ENCODE measurements at regions not wholly inside any gene's neighbourhood (a gene's known extent, or its start where the extent isn't known, plus 50 kb on each side); places are given as distances from the start of the nearest gene placed in this dataset.

DNA sequence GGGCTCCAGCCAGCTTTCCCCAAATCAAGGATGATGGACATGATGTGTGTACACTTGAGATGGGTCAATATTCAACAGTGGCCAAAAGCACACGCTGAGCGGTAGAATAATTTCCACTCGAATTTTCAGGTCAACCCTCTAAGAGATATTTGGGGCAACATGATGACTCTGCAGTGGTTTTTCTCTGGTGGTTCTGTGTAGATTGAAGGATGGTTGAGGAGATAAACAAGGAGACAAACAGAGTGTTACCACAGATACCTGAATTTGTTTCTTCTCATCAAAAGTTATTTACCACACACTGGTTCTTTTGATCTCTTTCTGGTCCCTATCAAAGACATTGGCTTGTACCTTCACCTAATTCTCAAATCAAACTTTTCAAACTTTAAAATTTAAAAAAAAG is 242.0 kb downstream of the ETS1 start:
- no peaks in the 10 kb centered on the region for H3K27me3 ChIP-seq (ENCODE audit: insufficient read depth, low read length)
- no peak overlapping the region for H3K4me3 ChIP-seq (ENCODE audit: low read length)
- peaks cover 47% of the 10 kb centered on the region for H3K4me1 ChIP-seq (ENCODE audit: insufficient read depth, low read length)
- H3K9me3 ChIP-seq (ENCODE audit: low read depth, low read length): no peaks in the 10 kb centered on the region

DNA sequence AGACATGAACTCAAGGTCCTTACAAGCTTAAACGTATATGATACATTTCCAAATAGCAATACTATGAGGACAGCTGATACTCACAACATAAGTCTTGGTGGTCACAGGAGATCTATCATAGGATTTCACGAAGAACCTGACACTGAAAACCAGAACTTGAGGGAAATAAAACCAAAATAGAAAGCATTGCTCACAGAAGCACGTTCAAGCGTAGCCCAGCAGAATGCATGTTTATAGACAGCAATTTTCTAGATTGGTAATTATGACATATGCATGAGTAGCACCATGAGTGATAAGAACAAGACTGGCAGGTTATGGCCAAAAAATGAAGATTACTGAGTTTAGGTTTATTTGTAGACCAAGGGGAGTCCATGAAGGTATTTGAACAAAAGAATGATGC is 243.5 kb downstream of the ETS1 start:
- H3K4me3 ChIP-seq (ENCODE audit: low read length): no peak overlapping the region
- peaks cover 40% of the 10 kb centered on the region for H3K4me1 ChIP-seq (ENCODE audit: insufficient read depth, low read length)
- no peaks in the 10 kb centered on the region for H3K27me3 ChIP-seq (ENCODE audit: insufficient read depth, low read length)
- H3K9me3 ChIP-seq (ENCODE audit: low read depth, low read length): no peaks in the 10 kb centered on the region

DNA sequence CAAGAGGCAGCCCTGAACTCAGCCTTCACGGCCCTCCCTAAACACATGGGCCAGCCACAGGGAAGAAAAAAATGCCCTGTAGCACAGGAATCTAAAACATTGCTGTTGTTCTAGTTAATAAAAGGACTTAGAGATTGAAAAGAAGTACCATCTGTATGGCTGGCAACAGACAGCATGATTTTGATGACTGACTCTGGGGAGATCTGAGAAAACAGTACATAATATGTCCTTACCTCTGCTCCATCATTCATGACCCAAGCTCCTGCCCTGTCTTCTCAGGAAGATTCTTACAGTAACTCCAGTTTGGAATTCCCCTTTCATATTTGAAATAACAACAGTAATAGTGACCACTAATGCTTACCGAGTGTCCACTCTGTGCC is 244.2 kb downstream of the ETS1 start:
- peaks cover 40% of the 10 kb centered on the region for H3K4me1 ChIP-seq (ENCODE audit: insufficient read depth, low read length)
- H3K4me3 ChIP-seq (ENCODE audit: low read length): no peak overlapping the region

DNA sequence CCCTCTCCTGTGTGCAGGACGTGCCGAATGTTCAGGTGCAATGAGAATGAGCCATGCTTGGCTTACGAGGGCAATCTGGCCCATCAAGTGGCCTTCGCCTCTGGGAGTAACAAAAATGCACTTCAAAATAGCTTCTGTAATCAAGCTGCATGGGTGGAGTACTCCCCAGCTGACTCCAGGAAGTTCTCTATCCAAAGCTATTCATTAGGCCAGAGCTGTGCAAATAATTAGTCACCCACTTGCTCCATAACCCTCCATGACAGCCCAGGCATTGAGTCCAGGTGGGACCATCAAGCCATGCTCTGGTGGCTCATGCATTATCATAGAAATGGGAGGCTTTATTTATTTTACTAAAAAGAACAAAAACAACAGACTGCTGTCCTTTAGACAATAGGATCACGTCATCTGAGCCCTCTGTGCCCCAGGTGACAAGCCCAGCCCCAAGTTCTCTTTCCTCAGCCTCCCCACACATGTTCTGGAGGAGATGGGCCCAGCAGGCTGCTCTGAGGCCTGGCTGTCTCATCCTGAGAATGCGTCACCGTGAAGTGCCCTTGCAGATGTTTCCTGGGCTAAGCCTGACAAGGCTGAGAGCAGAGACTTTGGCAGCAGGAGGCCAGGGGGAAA is 244.7 kb downstream of the ETS1 start:
- no peaks in the 10 kb centered on the region for H3K9me3 ChIP-seq (ENCODE audit: low read depth, low read length)
- peaks cover 40% of the 10 kb centered on the region for H3K4me1 ChIP-seq (ENCODE audit: insufficient read depth, low read length)
- no peaks in the 10 kb centered on the region for H3K27me3 ChIP-seq (ENCODE audit: insufficient read depth, low read length)
- no peak overlapping the region for H3K4me3 ChIP-seq (ENCODE audit: low read length)

More for the DNA sequence above, 244.2 kb downstream of the ETS1 start:
- H3K27me3 ChIP-seq (ENCODE audit: insufficient read depth, low read length): no peaks in the 10 kb centered on the region
- no peaks in the 10 kb centered on the region for H3K9me3 ChIP-seq (ENCODE audit: low read depth, low read length)

DNA sequence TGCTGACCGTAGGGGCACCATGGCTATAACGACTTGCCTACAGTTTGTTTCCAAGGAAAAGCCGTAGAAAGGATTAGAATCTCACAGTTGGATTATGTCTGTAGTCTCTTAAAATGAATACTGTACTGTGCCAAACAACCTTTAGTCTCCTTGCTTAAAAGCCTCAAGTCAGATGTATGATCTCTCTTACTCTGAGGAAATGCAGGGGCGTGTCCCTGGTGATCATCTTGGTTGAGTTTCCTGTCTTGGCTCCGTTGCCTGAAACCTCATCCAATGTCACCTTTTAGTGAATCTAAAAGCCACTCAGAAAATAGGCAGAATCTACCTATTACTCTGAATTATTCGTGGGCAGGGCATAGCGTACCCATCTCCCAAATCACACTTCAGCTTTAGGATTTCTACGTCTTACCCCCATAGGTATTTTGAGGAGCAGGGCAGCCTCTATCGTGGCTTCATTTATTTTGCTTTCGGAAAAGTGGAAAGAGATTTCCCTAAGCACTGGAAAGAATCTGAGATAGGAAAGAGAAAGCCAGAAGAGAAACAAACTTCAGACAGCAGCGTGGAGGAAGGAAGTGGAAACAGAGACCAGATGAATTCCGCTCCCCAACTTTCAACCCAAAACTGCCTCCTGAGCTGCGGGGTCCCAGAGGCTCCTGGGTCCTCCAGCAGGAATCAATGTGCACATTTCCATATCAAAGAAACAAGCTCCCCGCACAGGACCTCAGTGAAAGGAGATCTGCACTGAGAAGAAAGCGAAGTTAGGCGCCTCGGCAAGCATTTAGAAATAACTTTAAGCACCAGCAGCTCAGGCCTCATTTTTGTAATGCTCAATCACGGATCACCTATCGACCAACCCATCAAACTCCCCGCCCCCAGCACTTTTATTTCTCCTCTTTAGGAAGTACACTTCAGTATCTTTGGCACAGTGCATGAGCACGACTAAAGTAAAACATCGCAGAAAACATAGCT is 245.8 kb downstream of the ETS1 start:
- H3K27me3 ChIP-seq (ENCODE audit: insufficient read depth, low read length): no peaks in the 10 kb centered on the region
- peaks cover 40% of the 10 kb centered on the region for H3K4me1 ChIP-seq (ENCODE audit: insufficient read depth, low read length)
- no peak overlapping the region for H3K4me3 ChIP-seq (ENCODE audit: low read length)
- no peaks in the 10 kb centered on the region for H3K9me3 ChIP-seq (ENCODE audit: low read depth, low read length)

DNA sequence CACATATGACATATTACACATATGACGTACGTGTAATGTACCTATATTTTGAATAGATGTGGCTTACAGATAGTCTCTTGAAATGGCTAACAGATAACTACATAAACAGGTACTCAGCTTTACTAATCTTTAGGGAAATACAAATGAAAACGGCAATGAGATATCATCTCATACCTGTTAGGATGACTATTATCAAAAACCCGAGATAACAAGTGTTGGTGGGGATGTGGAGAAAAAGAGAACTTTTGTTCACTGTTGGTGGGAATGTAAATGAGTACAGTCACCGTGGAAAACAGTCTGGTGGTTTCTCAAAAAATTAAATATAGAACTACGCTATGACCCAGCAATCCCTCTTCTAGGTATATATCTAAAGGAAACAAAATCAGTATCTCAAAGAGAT is 247.6 kb downstream of the ETS1 start:
- Histone ChIP-seq H3K27me3 (ENCODE audit: insufficient read depth, low read length) (no peaks in the 10 kb centered on the region), H3K4me3 (ENCODE audit: low read length) (no peak overlapping the region), H3K4me1 (ENCODE audit: insufficient read depth, low read length) (peaks cover 29% of the 10 kb centered on the region), H3K9me3 (ENCODE audit: low read depth, low read length) (no peaks in the 10 kb centered on the region)

DNA sequence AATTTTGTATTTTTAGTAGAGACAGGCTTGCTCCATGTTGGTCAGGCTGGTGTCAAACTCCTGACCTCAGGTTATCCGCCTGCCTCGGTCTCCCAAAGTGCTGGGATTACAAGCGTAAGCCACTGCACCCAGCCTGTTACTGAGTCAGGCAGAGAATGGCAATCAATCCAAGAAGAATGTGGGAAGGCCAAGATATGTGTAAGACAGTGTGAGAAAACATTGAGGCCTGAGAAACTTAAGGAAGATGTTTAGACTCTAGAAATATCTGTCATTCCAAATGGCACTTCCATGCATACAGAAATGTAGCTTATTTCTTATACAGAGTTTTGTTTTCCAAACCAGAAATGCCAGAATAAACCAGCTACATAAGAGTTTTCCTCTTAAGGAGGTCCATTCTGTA is 248.5 kb downstream of the ETS1 start:
- Histone ChIP-seq H3K9me3 (ENCODE audit: low read depth, low read length) (no peaks in the 10 kb centered on the region), H3K4me1 (ENCODE audit: insufficient read depth, low read length) (peaks cover 27% of the 10 kb centered on the region), H3K27me3 (ENCODE audit: insufficient read depth, low read length) (no peaks in the 10 kb centered on the region), H3K4me3 (ENCODE audit: low read length) (no peak overlapping the region)

DNA sequence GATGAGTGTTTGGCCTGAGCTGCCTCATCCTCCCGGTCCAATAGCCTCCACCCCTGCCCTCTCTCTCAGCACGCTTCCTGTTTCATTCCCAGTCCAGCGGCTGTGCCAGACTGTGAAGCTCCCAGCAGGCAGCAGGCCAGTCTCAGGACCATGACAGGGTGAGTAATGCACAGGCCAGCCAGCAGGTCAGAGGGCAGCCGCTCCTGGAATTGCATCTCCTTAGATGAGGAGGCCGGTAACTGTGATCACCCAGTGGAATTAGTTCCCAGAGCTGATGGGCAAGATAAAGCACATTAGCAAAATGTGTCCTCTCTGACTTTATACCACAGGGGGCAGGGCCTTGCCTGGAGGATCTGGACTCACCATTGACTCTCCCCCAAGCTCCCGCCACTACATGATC is 251.2 kb downstream of the ETS1 start:
- no peaks in the 10 kb centered on the region for H3K27me3 ChIP-seq (ENCODE audit: insufficient read depth, low read length)
- H3K4me3 ChIP-seq (ENCODE audit: low read length): no peak overlapping the region
- peaks cover 6% of the 10 kb centered on the region for H3K4me1 ChIP-seq (ENCODE audit: insufficient read depth, low read length)
- H3K9me3 ChIP-seq (ENCODE audit: low read depth, low read length): no peaks in the 10 kb centered on the region

DNA sequence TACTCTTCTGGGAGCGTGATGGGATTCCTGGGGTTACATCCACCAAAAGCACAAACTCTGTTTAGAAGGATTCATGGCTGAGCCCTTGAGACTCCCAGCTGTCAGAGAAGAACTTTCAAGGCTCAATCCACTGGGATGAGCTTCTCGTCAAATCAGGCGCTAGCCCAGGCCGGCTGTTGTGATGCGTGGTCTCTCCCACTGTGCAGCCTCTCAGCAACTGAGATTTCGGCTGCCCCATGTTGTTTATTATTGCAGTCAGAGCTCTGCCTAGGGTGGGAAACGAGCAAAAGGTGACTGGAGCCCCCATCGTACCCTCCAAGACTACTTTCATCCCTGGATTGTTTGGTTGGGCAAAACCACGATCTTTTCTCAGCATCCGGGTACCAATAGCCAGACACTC is 251.6 kb downstream of the ETS1 start:
- no peak overlapping the region for H3K4me3 ChIP-seq (ENCODE audit: low read length)
- H3K4me1 ChIP-seq (ENCODE audit: insufficient read depth, low read length): peaks cover 3% of the 10 kb centered on the region
- H3K27me3 ChIP-seq (ENCODE audit: insufficient read depth, low read length): no peaks in the 10 kb centered on the region
- no peaks in the 10 kb centered on the region for H3K9me3 ChIP-seq (ENCODE audit: low read depth, low read length)

DNA sequence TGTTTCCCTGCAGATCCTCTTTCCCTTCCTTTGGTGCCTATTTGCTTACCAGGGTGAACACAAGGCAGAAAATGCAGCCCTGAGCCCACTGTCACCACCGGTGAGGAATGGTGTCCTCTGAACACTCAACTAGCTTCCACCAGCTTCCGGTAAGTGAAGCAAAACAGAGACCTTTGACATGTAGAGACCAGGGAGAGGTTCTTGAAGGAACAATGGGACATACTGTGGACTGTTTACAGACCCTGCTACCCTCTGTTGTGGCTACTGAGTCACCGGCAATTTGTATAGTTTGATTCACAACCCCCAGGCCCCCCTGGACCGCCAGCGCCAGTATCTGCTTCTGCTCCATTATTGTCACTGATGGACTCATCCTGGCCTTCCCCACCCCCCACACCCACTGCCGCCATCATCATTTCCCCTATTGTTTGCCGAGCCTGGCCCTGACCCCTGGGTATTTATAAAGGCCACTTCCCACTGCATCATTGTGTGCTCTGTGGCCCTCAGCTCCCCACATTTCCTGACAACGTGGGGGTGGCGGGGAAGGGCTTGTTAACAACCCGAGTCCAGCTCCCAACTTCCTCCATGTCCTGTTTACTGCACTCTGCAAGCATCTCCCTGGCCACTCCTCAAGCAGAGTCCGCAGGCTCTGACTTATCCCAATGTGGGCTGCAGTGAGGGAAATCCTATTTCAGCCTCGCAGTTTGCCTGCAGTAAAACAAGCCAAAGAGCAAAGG is 252.9 kb downstream of the ETS1 start:
- Histone ChIP-seq H3K4me1 (ENCODE audit: insufficient read depth, low read length) (peaks cover 9% of the 10 kb centered on the region), H3K9me3 (ENCODE audit: low read depth, low read length) (no peaks in the 10 kb centered on the region), H3K4me3 (ENCODE audit: low read length) (no peak overlapping the region), H3K27me3 (ENCODE audit: insufficient read depth, low read length) (no peaks in the 10 kb centered on the region)

DNA sequence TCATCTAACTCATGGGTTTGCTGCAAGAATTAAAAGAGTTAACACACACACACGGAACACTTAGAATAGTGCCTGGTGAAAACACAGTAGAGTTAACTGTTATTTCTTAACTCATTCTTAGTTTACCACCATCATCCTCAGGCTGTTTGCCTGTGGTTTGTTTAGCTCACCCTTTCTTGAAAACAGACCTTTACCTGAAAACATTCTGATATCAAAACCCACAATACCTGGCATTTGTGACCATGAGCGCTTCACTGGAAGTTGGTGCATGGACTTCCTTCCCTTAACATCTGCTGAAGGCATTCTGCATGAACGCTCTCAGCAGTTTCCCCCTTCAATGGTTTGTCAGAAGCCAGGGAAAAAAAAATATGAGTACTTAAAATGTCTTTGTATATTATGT is 256.0 kb downstream of the ETS1 start:
- peaks cover 25% of the 10 kb centered on the region for H3K4me1 ChIP-seq (ENCODE audit: insufficient read depth, low read length)
- no peaks in the 10 kb centered on the region for H3K9me3 ChIP-seq (ENCODE audit: low read depth, low read length)
- no peak overlapping the region for H3K4me3 ChIP-seq (ENCODE audit: low read length)
- no peaks in the 10 kb centered on the region for H3K27me3 ChIP-seq (ENCODE audit: insufficient read depth, low read length)

DNA sequence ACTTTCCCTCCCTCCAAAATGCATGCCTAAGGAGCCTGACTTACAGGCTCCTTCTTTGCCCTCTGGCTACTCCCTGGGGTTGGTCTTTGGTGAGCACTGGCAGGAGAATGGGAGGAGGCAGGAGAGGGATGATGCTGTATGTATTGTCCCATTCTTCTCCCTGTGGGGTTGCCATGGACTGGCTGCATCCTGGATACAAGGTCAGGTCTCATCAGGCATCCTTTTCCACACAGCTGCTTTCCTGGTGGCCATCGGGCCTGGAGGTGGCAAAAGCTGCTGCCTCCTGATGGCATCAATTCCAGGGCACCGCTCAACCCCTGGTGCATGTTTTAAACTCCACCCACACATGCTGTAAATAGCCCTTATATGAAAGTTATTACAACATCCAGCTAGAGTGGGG is 257.2 kb downstream of the ETS1 start:
- no peak overlapping the region for H3K4me3 ChIP-seq (ENCODE audit: low read length)
- no peaks in the 10 kb centered on the region for H3K9me3 ChIP-seq (ENCODE audit: low read depth, low read length)
- H3K27me3 ChIP-seq (ENCODE audit: insufficient read depth, low read length): no peaks in the 10 kb centered on the region
- H3K4me1 ChIP-seq (ENCODE audit: insufficient read depth, low read length): peaks cover 25% of the 10 kb centered on the region

DNA sequence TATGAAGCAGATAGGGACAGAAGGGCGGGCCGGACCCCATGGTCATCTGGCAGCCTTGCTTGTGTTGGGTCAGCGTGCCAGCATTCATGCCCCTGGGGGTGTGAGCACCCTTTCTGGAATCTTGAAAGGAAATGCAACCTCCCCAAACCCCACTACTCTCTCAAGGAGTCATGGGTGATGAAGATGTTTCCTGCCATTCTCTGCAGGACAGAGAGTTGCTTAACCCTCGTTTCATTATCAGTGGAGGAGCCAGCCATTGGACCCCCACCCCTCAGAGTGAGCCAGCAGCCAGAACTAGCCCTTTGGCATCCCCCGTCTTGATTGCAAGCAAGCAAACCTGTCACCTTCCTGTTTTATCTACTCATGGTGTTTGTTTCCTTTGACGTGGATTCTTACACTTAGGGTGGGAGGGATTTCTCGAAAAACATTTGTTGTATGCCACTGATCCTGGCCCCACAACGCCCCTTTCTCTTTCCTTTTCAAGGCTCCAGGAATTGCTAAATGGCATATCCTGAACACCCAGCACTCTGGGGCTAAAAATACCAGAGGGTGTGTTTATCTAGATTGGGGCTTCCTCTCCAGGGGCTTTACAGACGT is 258.3 kb downstream of the ETS1 start:
- Histone ChIP-seq H3K4me3 (ENCODE audit: low read length) (no peak overlapping the region), H3K9me3 (ENCODE audit: low read depth, low read length) (no peaks in the 10 kb centered on the region), H3K27me3 (ENCODE audit: insufficient read depth, low read length) (no peaks in the 10 kb centered on the region), H3K4me1 (ENCODE audit: insufficient read depth, low read length) (peaks cover 35% of the 10 kb centered on the region)

DNA sequence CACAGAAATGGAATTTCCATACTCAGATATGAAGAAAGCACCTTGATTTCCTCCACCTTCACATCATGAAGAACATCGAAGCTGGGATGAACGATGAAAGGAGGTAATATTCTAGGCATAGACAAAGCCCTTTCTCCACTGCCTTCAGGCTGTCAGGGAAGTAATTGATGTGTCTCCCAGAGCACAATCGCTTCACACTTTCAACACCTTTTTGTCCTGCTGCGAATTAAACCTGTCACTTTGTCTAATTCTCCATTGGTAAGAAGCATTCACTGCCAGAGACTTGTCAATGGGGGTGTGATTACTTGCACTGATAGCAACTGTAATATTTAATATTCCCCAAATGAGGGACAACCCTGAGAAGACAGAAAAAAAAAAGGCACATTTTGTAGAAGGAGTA is 260.1 kb downstream of the ETS1 start:
- Histone ChIP-seq H3K27me3 (ENCODE audit: insufficient read depth, low read length) (no peaks in the 10 kb centered on the region), H3K9me3 (ENCODE audit: low read depth, low read length) (no peaks in the 10 kb centered on the region), H3K4me1 (ENCODE audit: insufficient read depth, low read length) (peaks cover 53% of the 10 kb centered on the region), H3K4me3 (ENCODE audit: low read length) (no peak overlapping the region)

DNA sequence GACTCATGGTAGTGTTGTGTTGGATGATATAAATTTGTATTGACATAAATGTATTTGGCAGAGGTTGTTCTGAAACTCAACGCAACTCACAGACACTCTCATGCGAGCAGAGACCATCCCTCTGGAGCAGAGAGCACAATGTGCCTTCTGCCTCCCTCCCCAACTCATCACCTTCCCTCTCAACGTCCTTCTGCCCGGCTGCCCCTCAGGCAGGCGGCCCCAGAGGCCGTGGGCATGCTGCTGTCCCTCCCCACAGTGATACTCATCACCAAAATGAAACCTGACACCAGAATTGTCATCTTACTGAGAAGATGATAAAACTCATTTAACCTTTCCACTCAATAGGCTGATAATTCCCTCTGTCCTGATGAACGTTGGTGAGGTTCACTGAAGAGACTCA is 260.6 kb downstream of the ETS1 start:
- Histone ChIP-seq H3K4me1 (ENCODE audit: insufficient read depth, low read length) (peaks cover 57% of the 10 kb centered on the region), H3K4me3 (ENCODE audit: low read length) (no peak overlapping the region), H3K27me3 (ENCODE audit: insufficient read depth, low read length) (no peaks in the 10 kb centered on the region), H3K9me3 (ENCODE audit: low read depth, low read length) (no peaks in the 10 kb centered on the region)

Measured in mononuclear cell (primary cell).